Upper lobe of left lung (tissue), 6 donors: ENCODE measurements at regions not wholly inside any gene's neighbourhood (a gene's known extent, or its start where the extent isn't known, plus 50 kb on each side); places are given as distances from the start of the nearest gene placed in this dataset.

Source experiments
- ATAC-seq, 2 donors: fragments of 200-7000 bp; cut with Tn5 transposase; one replicate each; pipeline ENCODE4 v1.9.1; 2022; ENCODE audit warnings: mild to moderate bottlenecking in 2 of 2, moderate library complexity in 2 of 2; ENCODE audit not compliant: low FRiP score in 2 of 2
- DNase-seq, 2 donors: peaks; one replicate each; pipeline ENCODE4 v3.0.0-alpha.2; 2019 to 2020
- H3K27ac ChIP-seq, 4 donors: fragments of 200-600 bp; sonication (generic); one replicate each; pipeline ENCODE4 v1.5.1; 2016 to 2019
- H3K27me3 ChIP-seq, 4 donors: fragments of 200-600 bp; sonication (generic); one replicate each; pipeline ENCODE4 v1.5.1; 2017 to 2019
- H3K36me3 ChIP-seq, 4 donors: fragments of 200-600 bp; sonication (generic); one replicate each; pipeline ENCODE4 v1.5.1; 2016 to 2019
- H3K4me1 ChIP-seq, 4 donors: fragments of 200-600 bp; sonication (generic); one replicate each; pipeline ENCODE4 v1.5.1; 2018 to 2019
- H3K4me3 ChIP-seq, 4 donors: fragments of 200-600 bp; sonication (generic); one replicate each; pipeline ENCODE4 v1.5.1; 2017 to 2019; ENCODE audit warnings: mild to moderate bottlenecking in 2 of 4, moderate library complexity in 1 of 4
- H3K9me3 ChIP-seq, 4 donors: fragments of 200-600 bp; sonication (generic); one replicate each; pipeline ENCODE4 v1.5.1; 2018 to 2019
- EP300 ChIP-seq, 4 donors: sonication (generic); formaldehyde crosslinking; IDR thresholded peaks; one replicate each; pipeline ENCODE4 v1.5.1; 2017; ENCODE audit warnings: antibody characterized with exemption in 4 of 4, control low read depth in 2 of 4
- POLR2A ChIP-seq, 4 donors: fragments of 450-650 bp; IDR thresholded peaks; one replicate each; pipeline ENCODE4 v1.5.1; 2016 to 2017; ENCODE audit warnings: antibody characterized with exemption in 4 of 4, mild to moderate bottlenecking in 2 of 4
- POLR2AphosphoS5 ChIP-seq, 2 donors: sonication (generic); formaldehyde crosslinking; IDR thresholded peaks; one replicate each; pipeline ENCODE4 v1.5.1; 2017; ENCODE audit warnings: antibody characterized with exemption in 2 of 2
- WGBS, 2 donors: methylation state at CpG; one replicate each; pipeline ENCODE4 v1.1.5; 2017 to 2018; 5-methylcytosine and 5-hydroxymethylcytosine counted together
- TF ChIP-seq, protein P1 (sequence below), 6 experiments: fragments of 450-650 bp in 4 of 6; fragments of 200-600 bp in 2 of 6; sonication (generic) in 2 of 6; IDR thresholded peaks; one replicate each; pipeline ENCODE4 v1.5.1; 2016 to 2019; ENCODE audit warnings: antibody characterized with exemption in 6 of 6
- donor health status: DM: no; HTN: no; CAD: no; lungs with moderate emphysema.
- donor health status: DM: no; HTN: yes; CAD: no; lungs with severe emphysema.

DNA sequence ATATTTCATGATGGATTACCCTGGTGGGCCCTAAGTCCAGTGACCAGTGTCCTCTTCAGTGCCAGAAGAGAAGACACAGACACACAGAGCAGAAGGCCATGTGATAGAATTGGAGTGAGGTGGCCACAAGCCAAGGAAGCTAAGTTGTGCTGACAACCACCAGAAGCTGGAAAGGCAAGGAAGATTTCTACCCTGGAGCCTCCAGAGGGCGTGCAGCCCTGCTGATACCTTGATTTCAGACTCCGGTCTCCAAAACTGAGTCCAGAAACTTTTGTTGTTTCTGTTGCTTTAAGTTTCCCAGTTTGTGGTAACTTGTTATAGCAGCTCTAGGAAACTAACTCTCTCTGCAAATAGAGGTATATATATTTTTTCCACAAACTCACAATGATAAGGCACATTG is 396.6 kb upstream of the ASIC2 start:
- Histone ChIP-seq H3K9me3 (no peaks in the 10 kb centered on the region), H3K27ac (no peak overlapping the region), H3K36me3 (no peaks in the 10 kb centered on the region), H3K4me3 (no peak overlapping the region), H3K27me3 (no peaks in the 10 kb centered on the region), H3K4me1 (no peaks in the 10 kb centered on the region)
- no peak for DNase-seq
- 75 to 82% methylated on average over 2 of the region's 2 CpGs for WGBS, 2 donors
- TF ChIP-seq POLR2A (IDR thresholded peaks at IDR 0.05) (no peak), POLR2AphosphoS5 (IDR thresholded peaks at IDR 0.05) (no peak), EP300 (IDR thresholded peaks at IDR 0.05) (no peak)
- TF ChIP-seq, protein P1, sequence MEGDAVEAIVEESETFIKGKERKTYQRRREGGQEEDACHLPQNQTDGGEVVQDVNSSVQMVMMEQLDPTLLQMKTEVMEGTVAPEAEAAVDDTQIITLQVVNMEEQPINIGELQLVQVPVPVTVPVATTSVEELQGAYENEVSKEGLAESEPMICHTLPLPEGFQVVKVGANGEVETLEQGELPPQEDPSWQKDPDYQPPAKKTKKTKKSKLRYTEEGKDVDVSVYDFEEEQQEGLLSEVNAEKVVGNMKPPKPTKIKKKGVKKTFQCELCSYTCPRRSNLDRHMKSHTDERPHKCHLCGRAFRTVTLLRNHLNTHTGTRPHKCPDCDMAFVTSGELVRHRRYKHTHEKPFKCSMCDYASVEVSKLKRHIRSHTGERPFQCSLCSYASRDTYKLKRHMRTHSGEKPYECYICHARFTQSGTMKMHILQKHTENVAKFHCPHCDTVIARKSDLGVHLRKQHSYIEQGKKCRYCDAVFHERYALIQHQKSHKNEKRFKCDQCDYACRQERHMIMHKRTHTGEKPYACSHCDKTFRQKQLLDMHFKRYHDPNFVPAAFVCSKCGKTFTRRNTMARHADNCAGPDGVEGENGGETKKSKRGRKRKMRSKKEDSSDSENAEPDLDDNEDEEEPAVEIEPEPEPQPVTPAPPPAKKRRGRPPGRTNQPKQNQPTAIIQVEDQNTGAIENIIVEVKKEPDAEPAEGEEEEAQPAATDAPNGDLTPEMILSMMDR (IDR thresholded peaks at IDR 0.05): no peak
- ATAC-seq: no peak

DNA sequence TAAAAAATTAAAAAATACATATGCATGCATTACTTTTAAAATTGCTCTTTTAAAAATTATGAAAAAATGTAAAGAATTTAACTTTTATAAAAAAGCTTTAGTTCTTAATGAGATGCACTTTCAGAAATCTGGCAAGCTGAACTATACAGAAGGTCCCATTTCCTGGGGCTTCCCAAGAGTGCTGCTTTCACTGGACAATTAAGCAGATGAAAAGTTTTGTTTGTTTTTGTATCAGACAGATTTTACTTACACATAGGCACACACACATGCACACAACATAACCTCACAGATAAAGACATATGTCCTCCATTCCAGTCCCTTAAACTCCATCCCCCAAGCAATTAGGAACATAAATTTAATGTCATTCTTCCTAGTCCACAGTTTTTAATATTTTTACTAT is 402.3 kb upstream of the ASIC2 start:
- DNase-seq (no peak), ATAC-seq (no peak)
- no peaks in the 10 kb centered on the region for H3K9me3 ChIP-seq
- H3K27me3 ChIP-seq: no peaks in the 10 kb centered on the region
- H3K4me3 ChIP-seq: no peak overlapping the region
- no peaks in the 10 kb centered on the region for H3K36me3 ChIP-seq
- TF ChIP-seq, protein P1 (IDR thresholded peaks at IDR 0.05): no peak
- TF ChIP-seq POLR2AphosphoS5 (IDR thresholded peaks at IDR 0.05) (no peak), POLR2A (IDR thresholded peaks at IDR 0.05) (no peak), EP300 (IDR thresholded peaks at IDR 0.05) (no peak)
- H3K4me1 ChIP-seq: no peaks in the 10 kb centered on the region
- H3K27ac ChIP-seq: no peak overlapping the region

DNA sequence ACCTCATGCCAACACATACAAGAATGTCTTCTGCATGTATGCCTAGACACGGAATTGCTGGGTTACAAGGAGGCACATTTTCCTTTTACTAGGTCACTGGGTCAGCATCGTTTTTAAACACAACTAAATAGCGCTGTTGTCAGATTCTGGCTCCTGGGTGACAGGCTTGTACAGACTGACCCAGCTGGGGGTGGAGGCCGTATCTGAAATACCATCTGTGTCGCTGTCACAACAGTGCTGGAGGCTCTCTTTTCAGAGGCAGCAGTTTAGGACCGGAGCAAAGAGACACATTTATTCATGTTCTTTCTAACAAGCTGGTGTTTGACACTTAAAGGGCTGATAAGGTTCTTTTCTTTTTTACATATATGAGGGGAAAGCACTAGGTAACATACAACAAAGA is 403.0 kb upstream of the ASIC2 start:
- Histone ChIP-seq H3K27ac (no peak overlapping the region), H3K9me3 (no peaks in the 10 kb centered on the region), H3K36me3 (no peaks in the 10 kb centered on the region), H3K27me3 (no peaks in the 10 kb centered on the region), H3K4me3 (no peak overlapping the region), H3K4me1 (no peaks in the 10 kb centered on the region)
- 48 to 61% methylated on average over 6 of the region's 6 CpGs for whole genome bisulfite sequencing, 2 donors
- TF ChIP-seq, protein P1 (IDR thresholded peaks at IDR 0.05): no peak
- TF ChIP-seq EP300 (IDR thresholded peaks at IDR 0.05): no peak
- TF ChIP-seq POLR2AphosphoS5 (IDR thresholded peaks at IDR 0.05): no peak
- TF ChIP-seq POLR2A (IDR thresholded peaks at IDR 0.05): no peak
- DNase-seq: no peak
- no peak for ATAC-seq

DNA sequence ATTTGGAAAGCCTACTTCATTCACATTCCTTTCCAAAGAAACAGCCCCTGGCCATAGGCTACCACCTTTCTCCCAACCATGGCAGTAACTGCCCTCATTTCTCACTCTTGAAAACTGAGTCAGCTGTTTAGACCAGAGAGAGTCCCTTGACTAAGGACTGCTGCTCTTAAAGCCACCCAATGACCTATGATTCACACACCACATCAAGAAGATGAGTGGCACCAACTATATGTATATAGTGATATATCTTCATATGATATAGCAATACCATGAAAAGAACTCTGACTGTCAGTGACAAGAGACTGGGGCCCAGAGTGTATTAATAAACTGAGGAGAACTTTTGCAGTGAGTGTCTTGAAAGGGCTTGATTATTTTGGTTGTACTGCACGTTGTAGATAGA is 404.5 kb upstream of the ASIC2 start:
- H3K9me3 ChIP-seq: no peaks in the 10 kb centered on the region
- H3K4me3 ChIP-seq: no peak overlapping the region
- ATAC-seq (no peak), DNase-seq (no peak)
- H3K36me3 ChIP-seq: no peaks in the 10 kb centered on the region
- no peaks in the 10 kb centered on the region for H3K27me3 ChIP-seq
- 71 to 73% methylated on average over 1 of the region's 1 CpG for WGBS, 2 donors
- TF ChIP-seq, protein P1 (IDR thresholded peaks at IDR 0.05): no peak
- TF ChIP-seq EP300 (IDR thresholded peaks at IDR 0.05): no peak
- no peak for TF ChIP-seq POLR2A (IDR thresholded peaks at IDR 0.05)
- no peaks in the 10 kb centered on the region for H3K4me1 ChIP-seq
- H3K27ac ChIP-seq: no peak overlapping the region

DNA sequence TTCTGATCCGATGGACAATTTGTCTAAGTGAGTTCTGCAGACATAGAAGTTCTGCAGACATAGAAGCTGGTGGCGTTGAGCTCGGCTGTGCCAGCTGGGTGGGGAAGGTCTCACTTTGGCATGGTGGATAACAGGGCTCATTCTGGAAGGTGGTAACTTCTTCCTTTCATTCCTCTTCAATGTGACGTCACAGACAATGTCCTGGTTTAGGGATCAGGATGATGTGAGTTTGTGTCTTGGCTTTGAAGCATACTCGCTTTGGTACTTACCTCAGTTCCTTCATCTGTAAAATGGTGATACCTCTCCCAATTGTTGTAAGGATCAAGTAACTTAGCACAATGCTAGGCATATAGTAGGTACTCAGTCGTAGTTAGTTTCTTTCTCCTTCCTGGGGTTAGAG is 408.8 kb upstream of the ASIC2 start:
- no peak for TF ChIP-seq EP300 (IDR thresholded peaks at IDR 0.05)
- TF ChIP-seq, protein P1 (IDR thresholded peaks at IDR 0.05): no peak
- no peak for TF ChIP-seq POLR2A (IDR thresholded peaks at IDR 0.05)
- no peak for TF ChIP-seq POLR2AphosphoS5 (IDR thresholded peaks at IDR 0.05)
- WGBS, 2 donors: 87 to 88% methylated on average over 6 of the region's 6 CpGs
- Histone ChIP-seq H3K4me1 (no peaks in the 10 kb centered on the region), H3K27ac (no peak overlapping the region), H3K9me3 (no peaks in the 10 kb centered on the region), H3K4me3 (no peak overlapping the region), H3K36me3 (no peaks in the 10 kb centered on the region), H3K27me3 (no peaks in the 10 kb centered on the region)
- no peak for ATAC-seq
- DNase-seq: no peak
